Astrocyte (in vitro differentiated cells and primary cell): ENCODE measurements at regions not wholly inside any gene's neighbourhood (a gene's known extent, or its start where the extent isn't known, plus 50 kb on each side); places are given as distances from the start of the nearest gene placed in this dataset.

ENCODE experiments used
- EZH2 ChIP-seq: IDR thresholded peaks from 2 replicates; pipeline ENCODE4 v1.6.1; 2012; ENCODE audit warnings: mild to moderate bottlenecking, low read length, inconsistent platforms; ENCODE audit not compliant: insufficient read depth
- TF ChIP-seq, protein P1 (sequence below): IDR thresholded peaks from 2 replicates; pipeline ENCODE4 v1.5.1; 2011; ENCODE audit warnings: low read depth, mild to moderate bottlenecking, inconsistent platforms, low read length, moderate library complexity; ENCODE audit not compliant: insufficient read depth

- TF ChIP-seq, protein P1, sequence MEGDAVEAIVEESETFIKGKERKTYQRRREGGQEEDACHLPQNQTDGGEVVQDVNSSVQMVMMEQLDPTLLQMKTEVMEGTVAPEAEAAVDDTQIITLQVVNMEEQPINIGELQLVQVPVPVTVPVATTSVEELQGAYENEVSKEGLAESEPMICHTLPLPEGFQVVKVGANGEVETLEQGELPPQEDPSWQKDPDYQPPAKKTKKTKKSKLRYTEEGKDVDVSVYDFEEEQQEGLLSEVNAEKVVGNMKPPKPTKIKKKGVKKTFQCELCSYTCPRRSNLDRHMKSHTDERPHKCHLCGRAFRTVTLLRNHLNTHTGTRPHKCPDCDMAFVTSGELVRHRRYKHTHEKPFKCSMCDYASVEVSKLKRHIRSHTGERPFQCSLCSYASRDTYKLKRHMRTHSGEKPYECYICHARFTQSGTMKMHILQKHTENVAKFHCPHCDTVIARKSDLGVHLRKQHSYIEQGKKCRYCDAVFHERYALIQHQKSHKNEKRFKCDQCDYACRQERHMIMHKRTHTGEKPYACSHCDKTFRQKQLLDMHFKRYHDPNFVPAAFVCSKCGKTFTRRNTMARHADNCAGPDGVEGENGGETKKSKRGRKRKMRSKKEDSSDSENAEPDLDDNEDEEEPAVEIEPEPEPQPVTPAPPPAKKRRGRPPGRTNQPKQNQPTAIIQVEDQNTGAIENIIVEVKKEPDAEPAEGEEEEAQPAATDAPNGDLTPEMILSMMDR = no peak
- no peak for TF ChIP-seq EZH2
Observed at GRCh38 chr1:187336441-187337168, 507.9 kb downstream of the PLA2G4A start.
